ENCODE measurements at regions not wholly inside any gene's neighbourhood (a gene's known extent, or its start where the extent isn't known, plus 50 kb on each side); places are given as distances from the start of the nearest gene placed in this dataset.

DNA sequence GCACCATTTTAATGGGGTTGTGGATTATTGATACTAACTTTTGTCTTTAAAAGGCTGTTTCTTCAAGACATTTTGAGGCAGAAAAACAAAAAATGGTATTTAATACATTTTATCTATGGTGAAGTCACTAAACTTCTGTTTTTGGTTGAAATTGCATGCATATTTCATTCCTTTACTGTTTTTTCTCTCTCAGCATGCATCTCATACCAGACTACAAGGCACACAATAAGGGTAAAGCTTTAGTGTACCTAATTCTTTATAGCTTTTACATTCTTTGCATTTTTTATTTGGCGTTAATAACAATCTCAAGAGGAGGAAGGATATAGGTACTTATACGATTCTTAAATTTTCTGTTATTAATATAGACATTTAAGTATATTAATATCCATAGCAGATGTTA lies 151.0 kb upstream of the DKK2 start:
- H4K91ac ChIP-seq (ENCODE audit: low read depth, low read length) = no peak overlapping the region
- H3K14ac ChIP-seq (ENCODE audit: low read length) = no peak overlapping the region
- no peak overlapping the region for H2AK5ac ChIP-seq (ENCODE audit: low read length)
- no peak overlapping the region for H3K27ac ChIP-seq (ENCODE audit: low read depth, low read length)
- H3K27me3 ChIP-seq (ENCODE audit: insufficient read depth, low read length) = no peaks in the 10 kb centered on the region
- H2BK5ac ChIP-seq (ENCODE audit: low read depth, low read length, poor library complexity) = no peak overlapping the region
- H3K4me1 ChIP-seq (ENCODE audit: control insufficient read depth in 1 of 2, insufficient read depth in 2 of 2, low read length in 2 of 2) = no peaks in the 10 kb centered on the region
- no CpG with 5 or more reads among the region's 2 CpGs for WGBS (ENCODE audit: extremely low coverage, insufficient coverage, insufficient read length)
- no peak for DNase-seq
- no peak overlapping the region for H3K4me2 ChIP-seq (ENCODE audit: low read length)
- no peak overlapping the region for H4K12ac ChIP-seq (ENCODE audit: low read depth, low read length)
- no peak overlapping the region for H3K9ac ChIP-seq (ENCODE audit: low read length)
- H3K4ac ChIP-seq (ENCODE audit: low read depth, low read length) = no peak overlapping the region
- no peak overlapping the region for H2AFZ ChIP-seq (ENCODE audit: insufficient read depth, low read length, poor library complexity)
- no peak overlapping the region for H2BK120ac ChIP-seq (ENCODE audit: insufficient read depth, low read length, poor library complexity)
- H4K8ac ChIP-seq (ENCODE audit: low read depth, low read length) = no peak overlapping the region
- H3K18ac ChIP-seq (ENCODE audit: low read length) = no peak overlapping the region
- no peaks in the 10 kb centered on the region for H3K36me3 ChIP-seq (ENCODE audit: control insufficient read depth in 1 of 2, insufficient read depth in 2 of 2, low read length in 2 of 2)
- H3K4me3 ChIP-seq (ENCODE audit: low read depth, low read length) = no peak overlapping the region
- no peaks in the 10 kb centered on the region for H3K79me2 ChIP-seq (ENCODE audit: control insufficient read depth, insufficient read depth, low read length, poor library complexity)
- peaks cover 2% of the 10 kb centered on the region for H3K79me1 ChIP-seq (ENCODE audit: low read length)
- H3K23ac ChIP-seq (ENCODE audit: low read length) = no peak overlapping the region
- no peak overlapping the region for H2BK12ac ChIP-seq (ENCODE audit: low read length)
- H3K9me3 ChIP-seq (ENCODE audit: insufficient read depth, low read depth, low read length) = no peaks in the 10 kb centered on the region

DNA sequence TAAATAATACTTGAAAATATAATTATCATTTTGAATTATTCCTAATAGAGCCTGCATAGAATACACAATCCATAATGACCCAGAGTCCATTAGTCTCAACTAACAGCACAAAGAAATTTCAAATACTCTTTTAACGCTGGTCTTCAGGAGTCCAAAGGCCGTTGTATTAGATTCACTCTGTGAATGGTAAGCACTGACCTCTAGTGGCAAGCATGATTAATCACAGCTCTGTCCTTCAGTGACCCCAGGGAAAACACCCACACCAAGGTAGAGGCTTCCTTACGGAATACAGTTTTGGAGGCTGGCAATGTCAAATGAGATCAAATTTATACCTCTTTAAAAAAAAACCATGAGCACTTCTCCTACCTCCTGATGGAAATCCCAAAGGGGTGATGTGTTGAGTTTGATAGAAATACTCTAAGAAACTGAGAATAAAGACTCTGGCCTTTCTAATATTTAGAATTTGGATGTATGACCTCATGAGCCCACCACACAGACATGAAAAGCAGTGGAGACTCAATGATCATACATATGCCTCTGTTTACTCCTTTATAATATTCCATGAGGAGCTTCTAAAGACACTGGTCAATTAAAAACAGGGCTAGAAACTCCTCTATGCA lies 147.2 kb upstream of the DKK2 start:
- Histone ChIP-seq H3K4me1 (ENCODE audit: control insufficient read depth in 1 of 2, insufficient read depth in 2 of 2, low read length in 2 of 2) (no peaks in the 10 kb centered on the region), H2BK120ac (ENCODE audit: insufficient read depth, low read length, poor library complexity) (no peak overlapping the region), H3K79me2 (ENCODE audit: control insufficient read depth, insufficient read depth, low read length, poor library complexity) (no peaks in the 10 kb centered on the region), H4K91ac (ENCODE audit: low read depth, low read length) (no peak overlapping the region), H3K27ac (ENCODE audit: low read depth, low read length) (no peak overlapping the region), H2BK12ac (ENCODE audit: low read length) (no peak overlapping the region), H3K18ac (ENCODE audit: low read length) (no peak overlapping the region), H3K4ac (ENCODE audit: low read depth, low read length) (no peak overlapping the region), H2BK5ac (ENCODE audit: low read depth, low read length, poor library complexity) (no peak overlapping the region), H3K4me2 (ENCODE audit: low read length) (no peak overlapping the region), H4K12ac (ENCODE audit: low read depth, low read length) (no peak overlapping the region), H3K9me3 (ENCODE audit: insufficient read depth, low read depth, low read length) (no peaks in the 10 kb centered on the region), H3K79me1 (ENCODE audit: low read length) (peaks cover 2% of the 10 kb centered on the region), H2AK5ac (ENCODE audit: low read length) (no peak overlapping the region), H3K23ac (ENCODE audit: low read length) (no peak overlapping the region), H3K9ac (ENCODE audit: low read length) (no peak overlapping the region), H3K27me3 (ENCODE audit: insufficient read depth, low read length) (no peaks in the 10 kb centered on the region), H3K4me3 (ENCODE audit: low read depth, low read length) (no peak overlapping the region), H2AFZ (ENCODE audit: insufficient read depth, low read length, poor library complexity) (no peak overlapping the region), H3K14ac (ENCODE audit: low read length) (no peak overlapping the region), H3K36me3 (ENCODE audit: control insufficient read depth in 1 of 2, insufficient read depth in 2 of 2, low read length in 2 of 2) (no peaks in the 10 kb centered on the region), H4K8ac (ENCODE audit: low read depth, low read length) (no peak overlapping the region)
- peak; percentile 12 to 82 for DNase-seq
- no CpG with 5 or more reads among the region's 3 CpGs for WGBS (ENCODE audit: extremely low coverage, insufficient coverage, insufficient read length)

DNA sequence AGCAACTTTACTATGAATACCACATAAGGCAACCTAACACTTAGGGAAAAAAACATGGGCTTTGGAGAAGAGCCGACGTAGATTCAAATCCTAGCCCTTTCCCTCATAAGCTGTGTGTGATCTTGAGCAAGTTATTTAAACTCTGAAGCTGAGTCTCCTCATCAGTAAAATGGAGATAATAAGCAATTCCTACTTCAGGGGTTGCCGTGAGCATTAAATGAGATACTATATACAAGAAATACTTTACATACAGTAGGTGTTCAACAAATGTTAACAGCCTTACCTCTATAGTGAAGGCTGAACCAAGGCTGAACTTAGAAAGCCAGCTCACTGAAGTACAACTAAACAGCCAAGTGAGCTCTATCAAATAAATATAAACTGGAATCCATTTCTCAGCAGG lies 146.2 kb upstream of the DKK2 start:
- no peak overlapping the region for H2BK5ac ChIP-seq (ENCODE audit: low read depth, low read length, poor library complexity)
- H4K12ac ChIP-seq (ENCODE audit: low read depth, low read length) = no peak overlapping the region
- no peaks in the 10 kb centered on the region for H3K4me1 ChIP-seq (ENCODE audit: control insufficient read depth in 1 of 2, insufficient read depth in 2 of 2, low read length in 2 of 2)
- DNase-seq = no peak
- no peak overlapping the region for H3K18ac ChIP-seq (ENCODE audit: low read length)
- H3K14ac ChIP-seq (ENCODE audit: low read length) = no peak overlapping the region
- no peak overlapping the region for H2BK120ac ChIP-seq (ENCODE audit: insufficient read depth, low read length, poor library complexity)
- no peak overlapping the region for H4K91ac ChIP-seq (ENCODE audit: low read depth, low read length)
- H3K27ac ChIP-seq (ENCODE audit: low read depth, low read length) = no peak overlapping the region
- H2BK12ac ChIP-seq (ENCODE audit: low read length) = no peak overlapping the region
- no peaks in the 10 kb centered on the region for H3K27me3 ChIP-seq (ENCODE audit: insufficient read depth, low read length)
- no peaks in the 10 kb centered on the region for H3K36me3 ChIP-seq (ENCODE audit: control insufficient read depth in 1 of 2, insufficient read depth in 2 of 2, low read length in 2 of 2)
- no peak overlapping the region for H4K8ac ChIP-seq (ENCODE audit: low read depth, low read length)
- H3K23ac ChIP-seq (ENCODE audit: low read length) = no peak overlapping the region
- no peak overlapping the region for H2AFZ ChIP-seq (ENCODE audit: insufficient read depth, low read length, poor library complexity)
- no peak overlapping the region for H3K4ac ChIP-seq (ENCODE audit: low read depth, low read length)
- H3K79me1 ChIP-seq (ENCODE audit: low read length) = peaks cover 2% of the 10 kb centered on the region
- no peak overlapping the region for H2AK5ac ChIP-seq (ENCODE audit: low read length)
- no peaks in the 10 kb centered on the region for H3K79me2 ChIP-seq (ENCODE audit: control insufficient read depth, insufficient read depth, low read length, poor library complexity)
- WGBS (ENCODE audit: extremely low coverage, insufficient coverage, insufficient read length) = no CpG with 5 or more reads among the region's 3 CpGs
- H3K4me2 ChIP-seq (ENCODE audit: low read length) = no peak overlapping the region
- H3K9ac ChIP-seq (ENCODE audit: low read length) = no peak overlapping the region
- H3K9me3 ChIP-seq (ENCODE audit: insufficient read depth, low read depth, low read length) = no peaks in the 10 kb centered on the region
- no peak overlapping the region for H3K4me3 ChIP-seq (ENCODE audit: low read depth, low read length)

DNA sequence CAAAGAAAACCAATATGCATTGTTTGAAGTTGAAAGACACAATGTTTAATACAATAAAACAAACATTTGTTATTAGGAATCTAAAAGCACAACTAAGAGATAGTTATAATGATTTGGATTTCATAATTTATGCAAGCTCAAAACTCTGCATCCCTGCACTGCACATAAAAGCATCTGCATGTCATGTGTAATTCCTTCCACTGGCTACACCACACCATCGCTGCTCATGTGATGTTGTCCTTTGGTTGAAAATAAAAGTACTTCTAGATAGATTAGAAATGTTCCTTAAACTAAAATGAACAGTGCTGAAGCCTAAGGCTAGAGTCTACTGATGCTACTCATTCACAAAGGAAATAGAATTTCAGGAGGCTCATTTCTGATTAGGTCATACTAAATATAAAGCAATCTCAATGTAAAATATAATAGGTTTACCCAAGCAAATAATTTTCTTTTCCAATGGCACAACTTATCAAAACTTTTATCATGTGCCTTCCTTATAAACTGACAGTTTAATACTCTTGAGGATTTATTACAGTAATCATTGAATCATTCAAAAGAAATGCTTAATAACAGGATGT lies 130.8 kb upstream of the DKK2 start:
- H3K9me3 ChIP-seq (ENCODE audit: insufficient read depth, low read depth, low read length) = no peaks in the 10 kb centered on the region
- no peak overlapping the region for H4K91ac ChIP-seq (ENCODE audit: low read depth, low read length)
- no peak for DNase-seq
- no peak overlapping the region for H2BK120ac ChIP-seq (ENCODE audit: insufficient read depth, low read length, poor library complexity)
- no CpG with 5 or more reads among the region's 1 CpG for WGBS (ENCODE audit: extremely low coverage, insufficient coverage, insufficient read length)
- H3K27me3 ChIP-seq (ENCODE audit: insufficient read depth, low read length) = no peaks in the 10 kb centered on the region
- no peak overlapping the region for H4K12ac ChIP-seq (ENCODE audit: low read depth, low read length)
- no peaks in the 10 kb centered on the region for H3K79me1 ChIP-seq (ENCODE audit: low read length)
- H3K4me2 ChIP-seq (ENCODE audit: low read length) = no peak overlapping the region
- H3K27ac ChIP-seq (ENCODE audit: low read depth, low read length) = no peak overlapping the region
- H3K4me3 ChIP-seq (ENCODE audit: low read depth, low read length) = no peak overlapping the region
- no peak overlapping the region for H3K18ac ChIP-seq (ENCODE audit: low read length)
- no peak overlapping the region for H3K4ac ChIP-seq (ENCODE audit: low read depth, low read length)
- no peak overlapping the region for H2BK12ac ChIP-seq (ENCODE audit: low read length)
- H2BK5ac ChIP-seq (ENCODE audit: low read depth, low read length, poor library complexity) = no peak overlapping the region
- H3K36me3 ChIP-seq (ENCODE audit: control insufficient read depth in 1 of 2, insufficient read depth in 2 of 2, low read length in 2 of 2) = no peaks in the 10 kb centered on the region
- no peaks in the 10 kb centered on the region for H3K4me1 ChIP-seq (ENCODE audit: control insufficient read depth in 1 of 2, insufficient read depth in 2 of 2, low read length in 2 of 2)
- H3K23ac ChIP-seq (ENCODE audit: low read length) = no peak overlapping the region
- no peak overlapping the region for H3K9ac ChIP-seq (ENCODE audit: low read length)
- no peak overlapping the region for H2AK5ac ChIP-seq (ENCODE audit: low read length)
- no peak overlapping the region for H2AFZ ChIP-seq (ENCODE audit: insufficient read depth, low read length, poor library complexity)
- no peak overlapping the region for H4K8ac ChIP-seq (ENCODE audit: low read depth, low read length)
- no peak overlapping the region for H3K14ac ChIP-seq (ENCODE audit: low read length)
- H3K79me2 ChIP-seq (ENCODE audit: control insufficient read depth, insufficient read depth, low read length, poor library complexity) = no peaks in the 10 kb centered on the region
